ENCODE measurements at regions not wholly inside any gene's neighbourhood (a gene's known extent, or its start where the extent isn't known, plus 50 kb on each side); places are given as distances from the start of the nearest gene placed in this dataset.

DNA sequence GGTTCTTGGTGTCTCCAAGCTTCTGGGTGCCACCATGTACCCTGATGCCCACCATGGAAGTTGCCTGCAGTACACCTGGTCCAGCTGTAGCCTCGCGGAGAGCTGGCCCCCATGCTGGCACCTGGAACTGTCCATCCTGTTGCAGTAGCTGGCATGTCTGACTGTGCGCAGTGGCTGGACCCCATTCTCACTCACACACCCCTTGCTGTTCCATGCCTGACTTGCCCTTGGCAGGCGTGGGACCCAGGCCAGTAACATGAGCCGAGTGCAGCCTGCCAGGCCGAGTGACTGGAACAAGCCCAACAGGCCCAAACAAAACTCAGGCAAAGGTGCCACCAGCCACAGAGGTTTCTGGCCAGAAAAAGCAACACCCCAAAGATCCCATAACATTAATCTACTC lies 73.8 kb downstream of the NEURL3 start:
- CTCF ChIA-PET (ENCODE audit: low intra/inter-chr PET ratio): no interaction called here
- no peak for ATAC-seq

More for the DNA sequence above, 73.8 kb downstream of the NEURL3 start:
- Histone ChIP-seq H2AFZ (ENCODE audit: low read depth, low read length) (no peak overlapping the region), H3K4me2 (ENCODE audit: insufficient read depth, low read length) (no peak overlapping the region), H3K9ac (ENCODE audit: insufficient read depth in 1 of 2, low read depth in 2 of 2, low read length in 2 of 2) (no peak overlapping the region), H3K4me1 (replicated peaks in 1 of 2; ENCODE audit: control insufficient read depth in 2 of 2, insufficient read depth in 2 of 2, low read length in 2 of 2) (no peaks in the 10 kb centered on the region), H3K9me3 (replicated peaks; ENCODE audit: control insufficient read depth, insufficient read depth, low read depth, low read length) (no peaks in the 10 kb centered on the region; the same call in 1 of the 2 replicates), H3K4me3 (no peak overlapping the region), H3K9me1 (ENCODE audit: control insufficient read depth, insufficient read depth, low read length) (no peaks in the 10 kb centered on the region), H3K27me3 (ENCODE audit: control insufficient read depth in 2 of 2, insufficient read depth in 2 of 2, low read length in 2 of 2) (peaks cover 0 to 3% of the 10 kb centered on the region in 2 experiments; a peak in 1 of 5 replicates), H3K27ac (ENCODE audit: extremely low read depth, low read depth, low read length) (no peak overlapping the region), H4K20me1 (replicated peaks; ENCODE audit: control insufficient read depth, insufficient read depth, low read length) (no peaks in the 10 kb centered on the region), H3K36me3 (ENCODE audit: control insufficient read depth, insufficient read depth, low read length) (no peaks in the 10 kb centered on the region), H3K79me2 (ENCODE audit: control insufficient read depth, insufficient read depth, low read length) (no peaks in the 10 kb centered on the region)
- DNase-seq (ENCODE audit: extremely low read depth in 1 of 4, low spot score in 3 of 4): no peak
- no peak for FAIRE-seq
- intact Hi-C loops (cut with micrococcal nuclease) (no loop called here), in situ Hi-C loops (cut with MboI) (no loop called here)
- 4% methylated on average over 6 of the region's 6 CpGs for WGBS (ENCODE audit: insufficient coverage, low coverage, missing lambda C conversion rate)
- POLR2A ChIA-PET: interaction anchor here (0.5 to 0.6 kb wide), 2 partner anchors 206 to 481 kb away, joined by 3 to 4 read pairs; no protein-coding TSS in a partner anchor
- no TSS peak for BruUV-seq (replicated peaks)
- TF ChIP-seq CBX2 (IDR thresholded peaks at IDR 0.05; ENCODE audit: insufficient read depth, low read length, poor library complexity, severe bottlenecking) (no peak), ZNF445 (CRISPR knock-in tag; IDR thresholded peaks at IDR 0.05; ENCODE audit: low read depth) (no peak), E2F3 (CRISPR knock-in tag; IDR thresholded peaks at IDR 0.05) (no peak), ZNF354B (CRISPR knock-in tag; IDR thresholded peaks at IDR 0.05) (no peak), FOSL1 (tag; conservative IDR thresholded peaks at IDR 0.05) (no peak), MEF2A (IDR thresholded peaks at IDR 0.05; ENCODE audit: control insufficient read depth, low read depth, low read length) (no peak), CBX5 (IDR thresholded peaks at IDR 0.05; ENCODE audit: borderline replicate concordance, low read depth) (no peak), BACH1 (tag; IDR thresholded peaks at IDR 0.05) (no peak), CEBPB (tag; IDR thresholded peaks at IDR 0.05) (no peak), SMARCB1 (IDR thresholded peaks at IDR 0.05; ENCODE audit: insufficient read length, low read depth) (no peak), COPS2 (conservative IDR thresholded peaks at IDR 0.05) (no peak), EGR1 (conservative IDR thresholded peaks at IDR 0.05) (no peak), SAP30 (IDR thresholded peaks at IDR 0.05; ENCODE audit: borderline replicate concordance, insufficient read depth, low read depth, low read length, poor library complexity, severe bottlenecking) (no peak), EP300 (IDR thresholded peaks at IDR 0.05; ENCODE audit: low read length) (no peak)
- TF ChIP-seq, protein P1, sequence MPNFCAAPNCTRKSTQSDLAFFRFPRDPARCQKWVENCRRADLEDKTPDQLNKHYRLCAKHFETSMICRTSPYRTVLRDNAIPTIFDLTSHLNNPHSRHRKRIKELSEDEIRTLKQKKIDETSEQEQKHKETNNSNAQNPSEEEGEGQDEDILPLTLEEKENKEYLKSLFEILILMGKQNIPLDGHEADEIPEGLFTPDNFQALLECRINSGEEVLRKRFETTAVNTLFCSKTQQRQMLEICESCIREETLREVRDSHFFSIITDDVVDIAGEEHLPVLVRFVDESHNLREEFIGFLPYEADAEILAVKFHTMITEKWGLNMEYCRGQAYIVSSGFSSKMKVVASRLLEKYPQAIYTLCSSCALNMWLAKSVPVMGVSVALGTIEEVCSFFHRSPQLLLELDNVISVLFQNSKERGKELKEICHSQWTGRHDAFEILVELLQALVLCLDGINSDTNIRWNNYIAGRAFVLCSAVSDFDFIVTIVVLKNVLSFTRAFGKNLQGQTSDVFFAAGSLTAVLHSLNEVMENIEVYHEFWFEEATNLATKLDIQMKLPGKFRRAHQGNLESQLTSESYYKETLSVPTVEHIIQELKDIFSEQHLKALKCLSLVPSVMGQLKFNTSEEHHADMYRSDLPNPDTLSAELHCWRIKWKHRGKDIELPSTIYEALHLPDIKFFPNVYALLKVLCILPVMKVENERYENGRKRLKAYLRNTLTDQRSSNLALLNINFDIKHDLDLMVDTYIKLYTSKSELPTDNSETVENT (CRISPR knock-in tag; IDR thresholded peaks at IDR 0.05): no peak
- TF ChIP-seq, protein P2, sequence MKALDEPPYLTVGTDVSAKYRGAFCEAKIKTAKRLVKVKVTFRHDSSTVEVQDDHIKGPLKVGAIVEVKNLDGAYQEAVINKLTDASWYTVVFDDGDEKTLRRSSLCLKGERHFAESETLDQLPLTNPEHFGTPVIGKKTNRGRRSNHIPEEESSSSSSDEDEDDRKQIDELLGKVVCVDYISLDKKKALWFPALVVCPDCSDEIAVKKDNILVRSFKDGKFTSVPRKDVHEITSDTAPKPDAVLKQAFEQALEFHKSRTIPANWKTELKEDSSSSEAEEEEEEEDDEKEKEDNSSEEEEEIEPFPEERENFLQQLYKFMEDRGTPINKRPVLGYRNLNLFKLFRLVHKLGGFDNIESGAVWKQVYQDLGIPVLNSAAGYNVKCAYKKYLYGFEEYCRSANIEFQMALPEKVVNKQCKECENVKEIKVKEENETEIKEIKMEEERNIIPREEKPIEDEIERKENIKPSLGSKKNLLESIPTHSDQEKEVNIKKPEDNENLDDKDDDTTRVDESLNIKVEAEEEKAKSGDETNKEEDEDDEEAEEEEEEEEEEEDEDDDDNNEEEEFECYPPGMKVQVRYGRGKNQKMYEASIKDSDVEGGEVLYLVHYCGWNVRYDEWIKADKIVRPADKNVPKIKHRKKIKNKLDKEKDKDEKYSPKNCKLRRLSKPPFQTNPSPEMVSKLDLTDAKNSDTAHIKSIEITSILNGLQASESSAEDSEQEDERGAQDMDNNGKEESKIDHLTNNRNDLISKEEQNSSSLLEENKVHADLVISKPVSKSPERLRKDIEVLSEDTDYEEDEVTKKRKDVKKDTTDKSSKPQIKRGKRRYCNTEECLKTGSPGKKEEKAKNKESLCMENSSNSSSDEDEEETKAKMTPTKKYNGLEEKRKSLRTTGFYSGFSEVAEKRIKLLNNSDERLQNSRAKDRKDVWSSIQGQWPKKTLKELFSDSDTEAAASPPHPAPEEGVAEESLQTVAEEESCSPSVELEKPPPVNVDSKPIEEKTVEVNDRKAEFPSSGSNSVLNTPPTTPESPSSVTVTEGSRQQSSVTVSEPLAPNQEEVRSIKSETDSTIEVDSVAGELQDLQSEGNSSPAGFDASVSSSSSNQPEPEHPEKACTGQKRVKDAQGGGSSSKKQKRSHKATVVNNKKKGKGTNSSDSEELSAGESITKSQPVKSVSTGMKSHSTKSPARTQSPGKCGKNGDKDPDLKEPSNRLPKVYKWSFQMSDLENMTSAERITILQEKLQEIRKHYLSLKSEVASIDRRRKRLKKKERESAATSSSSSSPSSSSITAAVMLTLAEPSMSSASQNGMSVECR (CRISPR knock-in tag; IDR thresholded peaks at IDR 0.05): no peak
